ENCODE measurements at regions not wholly inside any gene's neighbourhood (a gene's known extent, or its start where the extent isn't known, plus 50 kb on each side); places are given as distances from the start of the nearest gene placed in this dataset.
A peak's percentile ranks its signal among the peaks of the same experiment; 100 is the strongest.

DNA sequence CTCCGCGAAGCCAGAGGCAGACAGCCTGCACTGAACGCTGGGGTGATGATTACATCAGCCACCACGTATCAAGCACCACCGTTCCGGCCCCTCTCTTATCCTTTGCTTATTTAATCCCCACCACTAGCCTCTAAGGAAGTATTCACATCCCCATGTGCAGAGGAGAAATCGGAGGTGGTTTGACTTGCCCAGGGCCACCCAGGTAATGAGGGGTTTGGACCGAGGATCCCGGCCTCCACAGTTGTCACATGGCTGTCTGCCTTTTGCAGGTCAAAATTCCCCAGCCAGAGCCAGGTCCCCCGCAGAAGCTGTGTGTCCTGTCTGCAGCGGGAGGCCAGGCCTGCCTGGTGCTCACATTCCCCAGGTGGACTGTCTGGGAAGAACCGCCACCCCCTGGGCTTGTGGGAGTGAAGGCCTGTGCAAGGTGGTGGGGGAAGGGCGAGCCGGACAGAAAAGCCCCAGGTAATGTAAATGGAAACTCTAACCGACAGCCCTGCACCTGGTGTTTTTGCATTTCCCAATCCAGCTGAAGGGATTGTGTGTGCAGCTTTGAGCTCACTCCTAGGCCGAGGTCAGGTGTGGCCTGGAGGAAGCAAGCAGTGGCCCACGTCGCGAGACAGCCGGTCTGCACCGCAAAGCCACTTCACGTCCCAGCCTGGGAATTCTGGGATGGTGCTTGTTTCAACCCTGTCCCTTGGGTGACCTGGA is 108.5 kb upstream of the ID2 start:
- no peaks in the 10 kb centered on the region for H3K9me3 ChIP-seq (replicated peaks)
- H3K36me3 ChIP-seq, result no peaks in the 10 kb centered on the region; the same call in 1 of the 2 replicates
- H3K27me3 ChIP-seq (replicated peaks), result no peaks in the 10 kb centered on the region
- H3K4me3 ChIP-seq, result no peak overlapping the region
- H3K27ac ChIP-seq, result no peak overlapping the region
- DNase-seq (ENCODE audit: low read depth in 1 of 2, low spot score in 2 of 2), result peak in 1 of 2 experiments; percentile 36
- H3K4me1 ChIP-seq (replicated peaks), result peaks cover 31% of the 10 kb centered on the region

DNA sequence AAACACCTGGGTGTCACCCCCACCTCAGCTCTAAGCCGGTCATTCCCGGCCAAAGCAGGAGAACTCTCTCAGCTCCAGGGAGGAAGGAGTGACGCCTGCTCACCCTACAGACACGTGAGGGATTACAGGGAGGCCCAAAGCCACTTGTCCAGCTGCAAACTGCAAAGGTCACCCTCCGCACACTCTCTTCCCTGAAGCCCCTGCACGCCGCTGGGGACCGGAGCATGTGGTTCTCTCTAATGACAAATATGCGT is 108.0 kb upstream of the ID2 start:
- no peak overlapping the region for H3K4me3 ChIP-seq
- H3K36me3 ChIP-seq, result no peaks in the 10 kb centered on the region; the same call in 1 of the 2 replicates
- no peak overlapping the region for H3K27ac ChIP-seq
- no peaks in the 10 kb centered on the region for H3K9me3 ChIP-seq (replicated peaks)
- no peak for DNase-seq (ENCODE audit: low read depth in 1 of 2, low spot score in 2 of 2)
- H3K27me3 ChIP-seq (replicated peaks), result no peaks in the 10 kb centered on the region
- H3K4me1 ChIP-seq (replicated peaks), result peaks cover 31% of the 10 kb centered on the region

DNA sequence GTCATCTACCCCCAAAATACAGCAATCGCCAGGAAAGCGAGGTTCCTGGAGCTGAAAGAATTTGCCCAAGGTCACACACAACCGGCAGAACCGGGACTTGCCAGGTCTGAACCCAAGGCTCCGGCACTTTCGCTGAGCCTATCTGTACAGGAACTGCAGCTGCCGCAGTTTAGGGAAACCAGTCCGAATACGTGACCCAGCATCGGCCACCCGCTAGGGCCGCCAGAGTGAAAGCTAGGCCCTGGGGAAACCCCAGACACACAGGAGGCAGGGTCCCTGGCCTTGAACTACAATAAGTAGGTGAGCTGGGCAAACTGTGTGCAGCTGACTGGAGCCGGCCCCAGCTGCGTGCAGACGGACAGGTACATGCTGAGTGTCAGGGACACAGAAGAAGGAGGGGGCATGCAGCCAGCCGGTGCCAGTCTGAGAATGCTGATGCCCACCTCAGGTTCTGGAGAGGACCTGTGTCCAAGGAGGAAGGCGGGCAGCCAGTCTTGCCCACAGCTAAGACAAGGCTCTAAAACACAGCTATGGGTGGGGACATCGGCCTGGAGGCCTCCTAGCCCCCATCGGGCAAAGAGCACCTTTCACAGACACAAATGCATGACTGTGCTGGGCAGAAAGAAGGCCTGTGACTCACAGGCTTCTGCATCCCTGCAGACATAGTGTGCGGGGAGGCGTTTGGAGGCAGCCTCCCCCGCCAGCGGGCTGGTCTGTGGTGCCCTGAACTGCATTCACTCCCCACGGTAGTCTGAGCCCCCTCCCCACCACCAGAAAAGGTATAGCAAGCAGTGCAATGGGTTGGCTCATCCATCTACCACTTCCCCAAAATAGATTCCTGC is 107.4 kb upstream of the ID2 start:
- H3K27ac ChIP-seq, result no peak overlapping the region
- H3K9me3 ChIP-seq (replicated peaks), result no peaks in the 10 kb centered on the region
- H3K27me3 ChIP-seq (replicated peaks), result no peaks in the 10 kb centered on the region
- no peak overlapping the region for H3K4me3 ChIP-seq
- DNase-seq (ENCODE audit: low read depth in 1 of 2, low spot score in 2 of 2), result peak in 1 of 2 experiments; percentile 28
- H3K36me3 ChIP-seq, result no peaks in the 10 kb centered on the region; the same call in 1 of the 2 replicates
- H3K4me1 ChIP-seq (replicated peaks), result peaks cover 31% of the 10 kb centered on the region

DNA sequence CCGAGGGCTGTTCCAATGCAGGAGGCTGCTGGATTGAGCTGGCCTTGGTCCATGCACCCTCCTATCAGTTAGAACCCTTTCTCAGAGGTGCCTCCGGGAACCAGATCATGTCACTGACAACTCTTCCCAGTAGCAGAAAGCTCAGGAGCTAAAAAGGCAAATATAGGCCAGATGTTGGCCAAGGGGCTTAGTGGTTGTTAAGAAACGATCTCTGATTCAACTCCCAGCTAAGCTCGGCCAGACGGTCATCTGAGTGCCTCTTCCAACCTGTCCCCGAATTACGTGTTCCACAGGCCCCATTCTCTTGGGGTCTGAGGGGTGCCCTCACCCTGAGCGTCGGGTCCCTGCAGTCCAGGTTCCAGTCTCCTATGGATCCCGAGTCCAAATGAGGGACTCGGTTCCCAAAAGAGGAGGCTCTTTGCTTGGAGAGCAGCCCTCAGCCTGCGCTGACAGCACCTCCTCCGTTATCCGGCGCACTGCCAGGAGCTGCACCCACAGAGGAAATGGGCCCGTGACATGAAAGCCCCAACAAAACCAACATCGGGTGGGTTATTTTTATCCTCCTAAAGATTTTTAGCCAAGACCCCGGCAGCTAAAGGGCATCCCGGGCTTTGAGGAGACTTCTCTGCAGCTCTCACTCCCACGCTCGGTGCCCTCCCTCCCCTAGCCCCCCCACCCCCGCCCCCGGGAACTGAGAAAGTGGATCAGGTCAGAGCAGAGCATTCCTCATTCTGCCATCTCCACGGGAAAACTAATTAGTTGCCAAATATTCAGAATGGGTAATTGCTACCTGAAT is 106.6 kb upstream of the ID2 start:
- Histone ChIP-seq H3K27ac (no peak overlapping the region), H3K4me3 (no peak overlapping the region), H3K9me3 (replicated peaks) (no peaks in the 10 kb centered on the region), H3K27me3 (replicated peaks) (no peaks in the 10 kb centered on the region), H3K4me1 (replicated peaks) (peaks cover 31% of the 10 kb centered on the region), H3K36me3 (no peaks in the 10 kb centered on the region; the same call in 1 of the 2 replicates)
- DNase-seq (ENCODE audit: low read depth in 1 of 2, low spot score in 2 of 2), result no peak

DNA sequence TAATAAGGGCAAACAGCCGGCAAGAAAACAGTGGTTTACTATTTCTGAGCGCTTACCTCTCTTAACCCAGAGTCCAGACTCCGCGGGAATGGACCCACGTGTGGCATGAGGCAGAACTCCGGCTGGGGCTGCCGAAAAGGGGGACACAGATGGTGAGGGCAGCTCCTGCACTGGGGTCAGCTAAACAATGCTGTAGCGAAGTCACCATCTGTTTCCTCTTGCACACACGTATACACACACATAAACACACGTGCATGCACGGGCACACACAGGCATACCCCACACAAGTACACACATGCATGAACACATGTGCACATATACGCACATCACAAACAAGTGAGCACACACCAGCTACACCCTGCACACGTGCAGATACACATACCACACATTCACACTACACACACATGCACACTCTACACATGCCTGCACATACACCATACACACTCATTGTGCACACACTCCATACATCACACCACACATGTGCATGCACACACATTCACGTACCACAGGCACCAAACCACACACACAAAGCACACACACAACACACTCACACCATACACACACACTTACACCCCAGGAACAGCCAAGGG is 105.9 kb upstream of the ID2 start:
- H3K27me3 ChIP-seq (replicated peaks), result no peaks in the 10 kb centered on the region
- no peak overlapping the region for H3K4me3 ChIP-seq
- no peaks in the 10 kb centered on the region for H3K9me3 ChIP-seq (replicated peaks)
- H3K4me1 ChIP-seq (replicated peaks), result peaks cover 31% of the 10 kb centered on the region
- no peak overlapping the region for H3K27ac ChIP-seq
- no peaks in the 10 kb centered on the region; the same call in 1 of the 2 replicates for H3K36me3 ChIP-seq
- DNase-seq (ENCODE audit: low read depth in 1 of 2, low spot score in 2 of 2), result no peak

DNA sequence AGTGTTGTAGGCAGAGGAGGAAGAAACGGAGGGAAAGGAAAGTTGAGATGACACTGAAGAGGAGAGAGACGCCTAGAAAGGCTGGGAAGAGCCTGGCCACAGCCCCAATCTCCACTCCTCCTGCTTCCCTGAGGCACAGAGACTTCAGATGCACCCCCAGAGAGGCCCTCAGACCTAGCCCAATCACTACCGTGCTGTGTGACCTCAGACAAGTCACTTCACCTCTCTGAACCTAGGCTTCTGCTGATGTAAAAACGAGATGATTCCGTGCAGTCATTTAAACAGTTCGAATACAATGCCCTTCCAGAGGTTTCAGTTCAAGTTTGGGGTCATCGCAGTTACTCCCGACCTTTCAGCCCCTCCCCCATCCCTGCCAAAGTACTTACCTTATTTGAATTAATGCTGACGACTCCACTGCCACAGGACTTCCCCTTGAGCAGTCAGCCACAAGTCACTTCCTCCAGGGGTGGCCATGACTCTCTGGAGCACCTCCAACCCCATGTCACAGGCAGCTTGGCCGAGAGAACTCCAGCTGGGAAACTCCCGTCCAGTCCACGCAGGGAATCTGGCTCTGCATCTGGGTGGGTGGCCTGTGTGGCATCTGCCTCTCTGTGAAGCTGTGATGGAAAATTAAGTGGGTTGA is 105.2 kb upstream of the ID2 start:
- peak; percentile 80 to 86 for DNase-seq (ENCODE audit: low read depth in 1 of 2, low spot score in 2 of 2)
- Histone ChIP-seq H3K27ac (peak overlapping the region; percentile 16; the same call in 1 of the 2 replicates), H3K4me1 (replicated peaks) (peaks cover 31% of the 10 kb centered on the region), H3K9me3 (replicated peaks) (no peaks in the 10 kb centered on the region), H3K4me3 (no peak overlapping the region), H3K36me3 (no peaks in the 10 kb centered on the region; the same call in 1 of the 2 replicates), H3K27me3 (replicated peaks) (no peaks in the 10 kb centered on the region)

DNA sequence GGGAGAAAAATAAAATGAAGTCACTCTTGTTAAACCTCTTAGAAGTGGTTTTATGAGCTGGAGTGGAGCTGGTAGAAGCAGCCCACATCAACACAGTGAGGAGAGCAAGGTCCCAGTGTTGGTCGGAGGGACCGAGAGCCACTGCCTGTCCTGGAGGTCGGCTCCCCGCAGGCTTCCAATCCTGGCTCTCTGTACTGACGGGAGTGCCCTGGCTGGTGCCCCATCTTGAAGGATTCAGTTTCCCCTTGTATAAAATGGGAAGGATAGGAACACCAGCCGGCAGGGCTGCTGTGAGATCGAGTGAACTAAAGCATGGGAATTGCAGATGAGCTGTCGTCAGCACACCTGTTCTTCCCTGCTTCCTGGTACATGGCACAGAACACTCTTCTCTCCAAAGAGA is 104.3 kb upstream of the ID2 start:
- Histone ChIP-seq H3K4me1 (replicated peaks) (peaks cover 31% of the 10 kb centered on the region), H3K9me3 (replicated peaks) (no peaks in the 10 kb centered on the region), H3K36me3 (no peaks in the 10 kb centered on the region; the same call in 1 of the 2 replicates), H3K4me3 (no peak overlapping the region), H3K27me3 (replicated peaks) (no peaks in the 10 kb centered on the region), H3K27ac (0 out of 2 replicates have a peak overlapping the region, but pooled peaks have one; percentile 16)
- no peak for DNase-seq (ENCODE audit: low read depth in 1 of 2, low spot score in 2 of 2)

DNA sequence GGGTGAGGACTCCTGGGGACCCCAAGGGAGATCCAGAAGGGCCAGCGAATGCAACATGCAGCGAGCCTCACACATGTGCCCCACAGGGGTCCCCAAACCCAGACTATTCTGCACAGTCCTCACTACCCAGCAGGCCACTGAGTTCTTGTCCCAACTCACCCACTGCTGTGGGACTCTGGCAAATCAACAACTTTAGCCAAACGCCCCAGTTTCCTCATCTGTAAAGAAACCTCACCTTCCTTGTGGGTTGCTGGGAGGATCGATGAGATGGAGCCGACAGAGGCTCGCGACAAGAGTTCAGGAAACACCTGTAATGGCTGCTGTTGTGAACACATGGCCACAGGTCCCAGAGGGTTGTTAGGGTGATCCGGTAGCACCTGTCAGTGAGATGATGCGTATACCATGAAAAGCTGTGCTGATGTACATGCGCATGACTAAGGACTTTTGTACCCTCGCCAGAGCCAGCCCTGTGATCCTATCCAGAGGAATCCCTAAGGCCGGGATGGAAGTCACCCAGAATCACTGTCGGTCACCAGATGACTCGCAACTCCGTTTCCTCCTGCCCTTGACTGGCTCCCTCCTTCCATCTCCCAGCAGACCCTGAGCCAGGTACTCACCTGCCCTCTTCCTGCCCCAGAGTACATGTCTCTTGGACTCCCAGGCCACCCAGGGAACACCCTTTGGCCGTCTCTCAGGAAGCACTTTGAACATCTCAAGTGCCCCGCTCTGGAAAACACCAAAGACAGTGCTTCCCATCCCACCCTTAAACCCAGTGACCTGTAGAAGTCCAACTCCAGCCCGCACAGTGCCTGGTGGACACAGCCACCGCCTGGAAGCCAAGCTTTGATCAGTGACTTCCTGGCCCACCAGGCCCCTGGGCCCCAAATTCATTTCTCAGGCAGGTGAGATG is 103.3 kb upstream of the ID2 start:
- DNase-seq (ENCODE audit: low read depth in 1 of 2, low spot score in 2 of 2), result no peak
- Histone ChIP-seq H3K27ac (no peak overlapping the region), H3K9me3 (replicated peaks) (no peaks in the 10 kb centered on the region)

DNA sequence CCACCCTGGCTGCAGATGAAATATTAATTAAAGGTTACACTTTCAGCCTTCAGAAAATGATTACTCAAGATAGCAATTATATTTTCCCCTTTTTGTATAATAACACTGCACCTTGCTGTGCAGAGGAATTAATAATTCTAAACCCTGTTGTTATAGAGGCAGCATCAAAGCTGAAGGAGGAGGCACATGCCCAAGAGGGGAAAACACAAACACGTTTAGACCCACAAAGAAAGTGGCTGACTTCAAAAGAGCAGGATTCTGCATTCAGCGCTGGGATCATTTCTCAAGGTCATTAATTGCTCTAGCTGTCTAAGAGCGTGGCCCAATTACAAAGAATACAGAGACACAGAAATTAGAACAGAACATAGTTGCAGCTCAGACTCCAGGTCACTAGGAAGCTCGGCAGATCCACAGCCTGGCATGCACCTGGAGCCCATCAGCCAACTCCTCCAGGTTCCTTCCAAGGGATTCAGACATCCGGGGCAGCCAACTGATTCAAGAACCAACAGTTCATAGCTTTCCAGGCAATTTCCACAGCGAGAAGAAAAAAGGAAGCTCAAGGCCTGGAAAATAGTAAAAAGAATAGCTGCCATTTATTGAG is 102.3 kb upstream of the ID2 start:
- Histone ChIP-seq H3K27me3 (replicated peaks) (no peaks in the 10 kb centered on the region), H3K27ac (no peak overlapping the region), H3K4me1 (replicated peaks) (peaks cover 26% of the 10 kb centered on the region), H3K36me3 (no peaks in the 10 kb centered on the region; the same call in 1 of the 2 replicates), H3K9me3 (replicated peaks) (no peaks in the 10 kb centered on the region), H3K4me3 (no peak overlapping the region)
- DNase-seq (ENCODE audit: low read depth in 1 of 2, low spot score in 2 of 2), result no peak

More for the DNA sequence above, 103.3 kb upstream of the ID2 start:
- Histone ChIP-seq H3K4me3 (no peak overlapping the region), H3K27me3 (replicated peaks) (no peaks in the 10 kb centered on the region), H3K4me1 (replicated peaks) (peaks cover 31% of the 10 kb centered on the region), H3K36me3 (no peaks in the 10 kb centered on the region; the same call in 1 of the 2 replicates)

DNA sequence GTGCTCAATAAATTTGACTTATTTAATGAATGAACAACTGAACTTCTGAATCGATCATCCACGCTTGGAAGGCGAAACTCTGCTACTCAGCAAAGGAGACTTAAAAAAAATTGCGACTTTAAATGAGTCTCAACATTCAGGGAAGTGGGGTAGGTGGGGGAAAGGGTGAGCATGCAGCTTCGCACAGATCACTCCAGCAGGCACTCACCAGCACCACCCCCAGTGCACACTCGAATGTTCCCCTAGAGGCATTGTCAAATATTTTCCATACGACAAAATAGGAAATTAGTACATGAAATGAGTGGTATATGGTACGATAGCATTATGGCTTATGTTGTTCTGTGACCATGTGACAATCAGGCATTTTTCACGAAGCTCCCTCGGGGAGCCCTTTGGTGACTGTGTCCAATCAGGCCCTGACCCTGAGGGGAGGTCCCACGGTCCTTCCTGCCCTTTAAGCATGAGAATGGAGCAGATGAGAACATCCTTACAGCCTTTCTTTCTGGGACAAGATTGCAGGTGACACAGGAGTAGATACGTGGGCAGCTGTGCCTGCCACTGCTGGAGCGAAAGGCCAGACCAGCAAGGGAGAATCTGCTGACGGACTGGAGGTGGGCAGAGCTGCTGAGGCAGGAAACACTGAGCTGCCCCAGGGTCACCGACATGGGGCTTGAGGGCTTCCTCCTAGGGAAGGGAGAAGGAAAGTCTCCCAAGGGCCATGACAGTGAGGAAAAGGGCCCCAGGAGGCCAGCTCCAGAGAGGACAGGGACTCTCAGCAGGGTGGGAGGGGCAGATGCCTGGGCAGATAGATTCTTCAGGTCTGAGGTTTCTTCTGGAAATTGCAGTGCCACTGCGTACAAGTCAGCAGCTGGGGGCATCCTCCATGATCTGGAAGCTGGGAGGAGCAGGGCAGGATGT is 101.3 kb upstream of the ID2 start:
- no peaks in the 10 kb centered on the region; the same call in 1 of the 2 replicates for H3K36me3 ChIP-seq
- peaks cover 19% of the 10 kb centered on the region for H3K4me1 ChIP-seq (replicated peaks)
- no peak overlapping the region for H3K27ac ChIP-seq
- H3K4me3 ChIP-seq, result no peak overlapping the region
- H3K27me3 ChIP-seq (replicated peaks), result no peaks in the 10 kb centered on the region
- no peak for DNase-seq (ENCODE audit: low read depth in 1 of 2, low spot score in 2 of 2)
- no peaks in the 10 kb centered on the region for H3K9me3 ChIP-seq (replicated peaks)

DNA sequence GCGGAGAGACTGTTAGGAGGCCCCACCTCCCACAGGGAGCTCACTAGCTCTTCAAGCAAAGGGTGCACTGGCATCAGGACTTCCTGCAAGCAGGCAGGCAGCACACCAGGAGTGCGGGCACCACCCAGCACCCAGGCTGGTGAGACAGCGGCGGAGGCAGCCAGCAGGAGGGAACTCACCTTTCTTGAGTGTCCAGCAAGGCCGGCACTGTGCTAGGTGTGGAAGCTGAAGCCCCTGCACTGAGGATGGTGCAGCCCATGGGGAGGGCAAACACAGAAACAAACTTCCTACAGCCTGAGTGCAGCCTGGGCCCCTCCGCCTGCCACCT is 100.7 kb upstream of the ID2 start:
- H3K9me3 ChIP-seq (replicated peaks), result no peaks in the 10 kb centered on the region
- H3K4me3 ChIP-seq, result no peak overlapping the region
- DNase-seq (ENCODE audit: low read depth in 1 of 2, low spot score in 2 of 2), result no peak
- no peaks in the 10 kb centered on the region; the same call in 1 of the 2 replicates for H3K36me3 ChIP-seq
- H3K4me1 ChIP-seq (replicated peaks), result peaks cover 14% of the 10 kb centered on the region
- H3K27me3 ChIP-seq (replicated peaks), result no peaks in the 10 kb centered on the region
- no peak overlapping the region for H3K27ac ChIP-seq

All from SJSA1 (cell line).